Astrocyte (in vitro differentiated cells and primary cell): ENCODE measurements at regions not wholly inside any gene's neighbourhood (a gene's known extent, or its start where the extent isn't known, plus 50 kb on each side); places are given as distances from the start of the nearest gene placed in this dataset.

ENCODE experiments used
- DNase-seq: peaks from one replicate; pipeline ENCODE4 v3.0.0-alpha.2; 2010; ENCODE audit warnings: low read depth
- FAIRE-seq: peaks from 2 replicates; lab custom pipeline; 2011; peaks lifted over from hg19 to GRCh38; lab: Jason Lieb, UNC
- H2AFZ ChIP-seq: 2 replicates; pipeline ENCODE4 v1.6.0; 2012; ENCODE audit warnings: low read depth, low read length, inconsistent platforms
- H3K27ac ChIP-seq: 2 replicates; pipeline ENCODE4 v1.5.1; 2011; ENCODE audit warnings: low read depth, low read length, inconsistent platforms
- H3K27me3 ChIP-seq: 2 replicates; pipeline ENCODE4 v1.6.0; 2011; ENCODE audit warnings: low read length, inconsistent platforms; ENCODE audit not compliant: insufficient read depth
- H3K36me3 ChIP-seq: 2 replicates; pipeline ENCODE4 v1.5.1; 2011; ENCODE audit warnings: low read length, inconsistent platforms; ENCODE audit not compliant: insufficient read depth
- H3K4me1 ChIP-seq: 2 replicates; pipeline ENCODE4 v1.5.1; 2011; ENCODE audit warnings: low read length, inconsistent platforms; ENCODE audit not compliant: insufficient read depth
- H3K4me2 ChIP-seq: 2 replicates; pipeline ENCODE4 v1.6.0; 2012; ENCODE audit warnings: low read length, inconsistent platforms
- H3K4me3 ChIP-seq: 2 replicates; pipeline ENCODE4 v1.5.1; 2011; ENCODE audit warnings: low read depth, mild to moderate bottlenecking, low read length, inconsistent platforms; ENCODE audit not compliant: insufficient read depth
- H3K79me2 ChIP-seq: 2 replicates; pipeline ENCODE4 v1.6.0; 2012; ENCODE audit warnings: mild to moderate bottlenecking, low read length, inconsistent platforms; ENCODE audit not compliant: insufficient read depth
- H3K9ac ChIP-seq: 2 replicates; pipeline ENCODE4 v1.6.0; 2012; ENCODE audit warnings: mild to moderate bottlenecking, low read length, inconsistent platforms
- H3K9me3 ChIP-seq: 2 replicates; pipeline ENCODE4 v1.5.1; 2012; ENCODE audit warnings: low read depth, mild to moderate bottlenecking, low read length, inconsistent platforms; ENCODE audit not compliant: insufficient read depth
- H4K20me1 ChIP-seq: 2 replicates; pipeline ENCODE4 v1.6.0; 2012; ENCODE audit warnings: low read length, inconsistent platforms; ENCODE audit not compliant: insufficient read depth
- H3K27ac Mint-ChIP-seq: one replicate; pipeline ENCODE4 v1.8.0; 2021; ENCODE audit warnings: mild to moderate bottlenecking, mixed read lengths; ENCODE audit not compliant: unreplicated experiment
- H3K27me3 Mint-ChIP-seq: one replicate; pipeline ENCODE4 v1.8.0; 2021; ENCODE audit warnings: low read depth, mixed read lengths; ENCODE audit not compliant: unreplicated experiment
- H3K36me3 Mint-ChIP-seq: one replicate; pipeline ENCODE4 v1.8.0; 2021; ENCODE audit warnings: low read depth, mixed read lengths; ENCODE audit not compliant: unreplicated experiment
- H3K4me1 Mint-ChIP-seq: one replicate; pipeline ENCODE4 v1.8.0; 2021; ENCODE audit warnings: low read depth, mixed read lengths; ENCODE audit not compliant: unreplicated experiment
- H3K4me3 Mint-ChIP-seq: one replicate; pipeline ENCODE4 v1.8.0; 2021; ENCODE audit warnings: mild to moderate bottlenecking, moderate library complexity, mixed read lengths; ENCODE audit not compliant: unreplicated experiment
- H3K9me3 Mint-ChIP-seq: one replicate; pipeline ENCODE4 v1.8.0; 2021; ENCODE audit warnings: mild to moderate bottlenecking, mixed read lengths; ENCODE audit not compliant: unreplicated experiment
- EZH2 ChIP-seq: IDR thresholded peaks from 2 replicates; pipeline ENCODE4 v1.6.1; 2012; ENCODE audit warnings: mild to moderate bottlenecking, low read length, inconsistent platforms; ENCODE audit not compliant: insufficient read depth
- TF ChIP-seq, protein P1 (sequence below): IDR thresholded peaks from 2 replicates; pipeline ENCODE4 v1.5.1; 2011; ENCODE audit warnings: low read depth, mild to moderate bottlenecking, inconsistent platforms, low read length, moderate library complexity; ENCODE audit not compliant: insufficient read depth

DNA sequence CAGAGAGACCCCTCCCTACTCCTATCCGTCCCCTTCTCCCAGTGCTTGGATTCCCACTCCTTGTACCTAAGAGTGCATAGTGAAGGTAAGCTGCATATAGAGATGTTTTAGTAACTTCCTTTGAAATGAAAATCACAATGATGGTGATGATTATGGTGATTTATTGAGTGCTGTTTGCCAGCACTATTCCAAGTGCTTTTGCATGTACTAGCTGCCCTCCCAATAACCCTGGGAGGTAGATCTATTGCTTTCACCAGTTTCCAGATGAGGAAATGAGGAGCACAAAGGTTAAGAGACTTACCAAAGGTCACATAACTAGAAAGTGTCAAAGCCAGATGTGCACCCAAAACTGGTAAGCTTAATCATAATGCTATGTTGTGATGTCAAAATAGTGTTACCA lies 80.4 kb upstream of the NEUROD6 start:
- H3K27ac Mint-ChIP-seq, result no peak overlapping the region
- H3K27me3 Mint-ChIP-seq, result no peaks in the 10 kb centered on the region
- H3K9me3 Mint-ChIP-seq, result no peaks in the 10 kb centered on the region
- no peaks in the 10 kb centered on the region for H3K36me3 ChIP-seq
- H3K36me3 Mint-ChIP-seq, result no peaks in the 10 kb centered on the region
- H3K27ac ChIP-seq, result no peak overlapping the region
- no peaks in the 10 kb centered on the region for H3K9me3 ChIP-seq
- H3K4me3 ChIP-seq, result no peak overlapping the region
- H2AFZ ChIP-seq, result no peak overlapping the region
- FAIRE-seq, result no peak
- H3K4me1 ChIP-seq, result peaks cover 3% of the 10 kb centered on the region
- no peaks in the 10 kb centered on the region for H3K79me2 ChIP-seq
- H3K27me3 ChIP-seq, result peaks cover 3% of the 10 kb centered on the region
- TF ChIP-seq, protein P1, sequence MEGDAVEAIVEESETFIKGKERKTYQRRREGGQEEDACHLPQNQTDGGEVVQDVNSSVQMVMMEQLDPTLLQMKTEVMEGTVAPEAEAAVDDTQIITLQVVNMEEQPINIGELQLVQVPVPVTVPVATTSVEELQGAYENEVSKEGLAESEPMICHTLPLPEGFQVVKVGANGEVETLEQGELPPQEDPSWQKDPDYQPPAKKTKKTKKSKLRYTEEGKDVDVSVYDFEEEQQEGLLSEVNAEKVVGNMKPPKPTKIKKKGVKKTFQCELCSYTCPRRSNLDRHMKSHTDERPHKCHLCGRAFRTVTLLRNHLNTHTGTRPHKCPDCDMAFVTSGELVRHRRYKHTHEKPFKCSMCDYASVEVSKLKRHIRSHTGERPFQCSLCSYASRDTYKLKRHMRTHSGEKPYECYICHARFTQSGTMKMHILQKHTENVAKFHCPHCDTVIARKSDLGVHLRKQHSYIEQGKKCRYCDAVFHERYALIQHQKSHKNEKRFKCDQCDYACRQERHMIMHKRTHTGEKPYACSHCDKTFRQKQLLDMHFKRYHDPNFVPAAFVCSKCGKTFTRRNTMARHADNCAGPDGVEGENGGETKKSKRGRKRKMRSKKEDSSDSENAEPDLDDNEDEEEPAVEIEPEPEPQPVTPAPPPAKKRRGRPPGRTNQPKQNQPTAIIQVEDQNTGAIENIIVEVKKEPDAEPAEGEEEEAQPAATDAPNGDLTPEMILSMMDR, result no peak
- no peak for TF ChIP-seq EZH2
- H3K4me3 Mint-ChIP-seq, result no peak overlapping the region
- no peak overlapping the region for H3K9ac ChIP-seq
- no peak for DNase-seq
- H3K4me1 Mint-ChIP-seq, result peaks cover 5% of the 10 kb centered on the region
- no peaks in the 10 kb centered on the region for H4K20me1 ChIP-seq
- no peak overlapping the region for H3K4me2 ChIP-seq

- Histone ChIP-seq H2AFZ (no peak overlapping the region), H3K27me3 (peaks cover 3% of the 10 kb centered on the region), H4K20me1 (no peaks in the 10 kb centered on the region), H3K4me1 (peaks cover 3% of the 10 kb centered on the region), H3K36me3 (no peaks in the 10 kb centered on the region), H3K4me2 (no peak overlapping the region), H3K4me3 (no peak overlapping the region), H3K79me2 (no peaks in the 10 kb centered on the region), H3K9ac (no peak overlapping the region), H3K27ac (no peak overlapping the region), H3K9me3 (no peaks in the 10 kb centered on the region)
- no peak overlapping the region for H3K27ac Mint-ChIP-seq
- H3K27me3 Mint-ChIP-seq, result no peaks in the 10 kb centered on the region
- H3K36me3 Mint-ChIP-seq, result no peaks in the 10 kb centered on the region
- FAIRE-seq (no peak), DNase-seq (no peak)
- H3K4me3 Mint-ChIP-seq, result no peak overlapping the region
- no peak for TF ChIP-seq EZH2
- TF ChIP-seq, protein P1, result no peak
- H3K4me1 Mint-ChIP-seq, result peaks cover under 1% of the 10 kb centered on the region
- H3K9me3 Mint-ChIP-seq, result no peaks in the 10 kb centered on the region
Observed at GRCh38 chr7:31421607-31422006, 81.1 kb upstream of the NEUROD6 start.

- FAIRE-seq (no peak), DNase-seq (no peak)
- Histone ChIP-seq H3K4me2 (no peak overlapping the region), H2AFZ (no peak overlapping the region), H3K79me2 (no peaks in the 10 kb centered on the region), H3K4me1 (peaks cover 3% of the 10 kb centered on the region), H3K27me3 (peaks cover 3% of the 10 kb centered on the region), H3K9ac (no peak overlapping the region), H3K9me3 (no peaks in the 10 kb centered on the region), H3K36me3 (no peaks in the 10 kb centered on the region), H3K4me3 (no peak overlapping the region), H3K27ac (no peak overlapping the region), H4K20me1 (no peaks in the 10 kb centered on the region)
- H3K9me3 Mint-ChIP-seq, result no peaks in the 10 kb centered on the region
- peaks cover 4% of the 10 kb centered on the region for H3K4me1 Mint-ChIP-seq
- H3K27me3 Mint-ChIP-seq, result no peaks in the 10 kb centered on the region
- no peaks in the 10 kb centered on the region for H3K36me3 Mint-ChIP-seq
- no peak overlapping the region for H3K27ac Mint-ChIP-seq
- no peak for TF ChIP-seq EZH2
- TF ChIP-seq, protein P1, result no peak
- no peak overlapping the region for H3K4me3 Mint-ChIP-seq
Observed at GRCh38 chr7:31423994-31424393, 83.5 kb upstream of the NEUROD6 start.
